Activated CD4-positive, alpha-beta T cell treated with anti-CD3 and anti-CD28 coated beads for 24 hours (primary cell): ENCODE measurements at regions not wholly inside any gene's neighbourhood (a gene's known extent, or its start where the extent isn't known, plus 50 kb on each side); places are given as distances from the start of the nearest gene placed in this dataset.
"Not testable (repeated sequence)": the region's sequence is repeated elsewhere in the genome, so short reads cannot be mapped to it uniquely, and the experiment has no call there.

Experiments used
- DNase-seq, 2 donors: peaks; one replicate each; pipeline ENCODE4 v3.0.0-alpha.2; 2020; ENCODE audit warnings: low read depth in 2 of 2

GRCh38 chr7:101743241-101743994, 74.0 kb upstream of the CUX1 start:
- peak; percentile 43 to 45 for DNase-seq

- DNase-seq = no peak
Measured at GRCh38 chr7:101743995-101744360, 73.4 kb upstream of the CUX1 start.

- DNase-seq = no peak
Measured at GRCh38 chr7:101744588-101744987, 72.8 kb upstream of the CUX1 start.

DNA sequence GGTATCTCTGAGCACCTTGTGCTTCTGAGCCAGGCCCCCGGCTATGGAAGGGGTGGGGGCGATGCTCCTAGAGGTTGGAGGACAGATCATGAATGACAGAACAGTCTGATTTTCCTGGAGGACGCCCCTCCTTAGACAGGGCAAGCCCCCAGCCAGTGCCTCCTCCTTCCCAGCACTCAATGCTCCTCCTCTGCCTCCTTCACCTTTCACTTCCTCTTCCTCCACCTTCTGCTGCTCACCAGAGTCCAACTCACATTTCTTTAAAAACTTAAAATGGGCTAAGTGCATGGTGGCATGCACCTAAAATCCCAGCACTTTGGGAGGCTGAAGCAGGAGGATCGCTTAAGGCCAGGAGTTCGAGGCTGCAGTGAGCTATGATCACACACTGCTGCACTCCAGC, 71.1 kb upstream of the CUX1 start:
- DNase-seq = no peak

- no peak for DNase-seq
Measured at GRCh38 chr7:101747053-101747878, 70.2 kb upstream of the CUX1 start.

- no peak for DNase-seq
Measured at GRCh38 chr7:101747879-101748345, 69.5 kb upstream of the CUX1 start.

GRCh38 chr7:101749891-101750290, 67.5 kb upstream of the CUX1 start:
- DNase-seq = no peak

DNA sequence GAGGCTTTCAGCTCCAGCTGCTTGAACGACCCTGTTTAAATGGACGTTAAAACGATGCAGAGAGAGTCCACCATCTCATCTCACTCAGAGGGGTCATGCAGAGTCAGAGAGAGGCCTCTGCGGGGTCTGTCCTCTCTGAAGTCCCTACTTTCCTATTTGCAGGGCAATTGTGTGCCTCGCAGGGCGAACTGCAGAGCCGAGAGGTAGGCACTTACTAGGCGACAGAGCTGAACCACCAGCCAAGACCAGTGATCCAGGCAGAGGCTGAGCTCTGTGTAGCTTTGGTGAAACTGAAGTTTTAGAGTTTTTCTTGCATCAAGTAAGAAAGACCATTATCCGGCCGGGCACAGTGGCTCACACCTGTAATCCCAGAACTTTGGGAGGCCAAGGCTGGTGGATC, 64.1 kb upstream of the CUX1 start:
- DNase-seq = no peak

GRCh38 chr7:101754424-101755159, 62.8 kb upstream of the CUX1 start:
- no peak for DNase-seq

GRCh38 chr7:101757879-101758278, 59.5 kb upstream of the CUX1 start:
- DNase-seq = no peak

DNA sequence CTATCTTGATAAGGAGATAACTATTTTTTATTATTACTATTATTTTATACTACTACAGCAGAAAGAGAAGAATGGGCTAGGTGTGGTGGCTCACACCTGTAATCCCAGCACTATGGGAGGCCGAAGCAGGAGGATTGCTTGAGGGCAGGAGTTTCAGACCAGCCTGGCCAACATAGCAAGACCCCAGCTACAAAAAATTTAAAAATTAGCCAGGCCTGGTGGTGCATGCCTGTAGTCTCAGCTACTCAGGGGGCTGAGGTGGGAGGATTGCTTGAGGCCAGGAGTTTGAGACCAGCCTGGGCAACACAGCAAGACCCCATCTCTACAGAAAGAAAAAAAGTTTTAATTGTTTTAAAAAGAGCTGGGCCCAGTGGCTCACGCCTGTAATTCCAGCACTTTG, 58.9 kb upstream of the CUX1 start:
- not testable (repeated sequence) for DNase-seq

GRCh38 chr7:101764221-101764620, 53.2 kb upstream of the CUX1 start:
- DNase-seq = no peak

- DNase-seq = no peak
Measured at GRCh38 chr7:101767544-101767943, 49.9 kb upstream of the CUX1 start.
